Thoracic aorta (tissue), 2 donors: ENCODE measurements at regions not wholly inside any gene's neighbourhood (a gene's known extent, or its start where the extent isn't known, plus 50 kb on each side); places are given as distances from the start of the nearest gene placed in this dataset.
"Not testable (repeated sequence)": the region's sequence is repeated elsewhere in the genome, so short reads cannot be mapped to it uniquely, and the experiment has no call there.

ENCODE experiments used
- ATAC-seq: fragments of 150-250 bp; one replicate; pipeline ENCODE4 v1.8.0; 2017; ENCODE audit warnings: low read depth; ENCODE audit not compliant: insufficient number of reproducible peaks, low FRiP score
- DNase-seq: peaks from one replicate; pipeline ENCODE4 v3.0.0-alpha.2; 2020; ENCODE audit warnings: low spot score
- H3K27ac ChIP-seq, 2 donors: fragments of 200-600 bp; sonication (generic); 1 replicate in 1 of 2; 2 replicates in 1 of 2; pipeline ENCODE4 v1.5.1; 2016; ENCODE audit warnings: mild to moderate bottlenecking in 2 of 2, moderate library complexity in 2 of 2
- H3K27me3 ChIP-seq: fragments of 200-600 bp; sonication (generic); replicated peaks from 2 replicates; pipeline ENCODE4 v1.6.0; 2016; ENCODE audit warnings: mild to moderate bottlenecking; ENCODE audit not compliant: insufficient read depth
- H3K36me3 ChIP-seq: fragments of 200-600 bp; sonication (generic); one replicate; pipeline ENCODE4 v1.5.1; 2016
- H3K4me1 ChIP-seq, 2 donors: fragments of 200-600 bp; sonication (generic); 1 replicate in 1 of 2; 2 replicates in 1 of 2; pipeline versions ENCODE4 v1.5.1 to v1.6.0; 2016; ENCODE audit warnings: low read depth in 2 of 2, mild to moderate bottlenecking in 1 of 2; ENCODE audit not compliant: control insufficient read depth in 1 of 2
- H3K4me3 ChIP-seq: fragments of 200-600 bp; sonication (generic); 2 replicates; pipeline ENCODE4 v1.5.1; 2016; ENCODE audit warnings: mild to moderate bottlenecking
- H3K9me3 ChIP-seq: fragments of 200-600 bp; sonication (generic); 2 replicates; pipeline ENCODE4 v1.5.1; 2016
- CTCF ChIP-seq: fragments of 200-600 bp; sonication (generic); IDR thresholded peaks from one replicate; pipeline ENCODE4 v1.5.1; 2019; ENCODE audit warnings: antibody characterized with exemption

DNA sequence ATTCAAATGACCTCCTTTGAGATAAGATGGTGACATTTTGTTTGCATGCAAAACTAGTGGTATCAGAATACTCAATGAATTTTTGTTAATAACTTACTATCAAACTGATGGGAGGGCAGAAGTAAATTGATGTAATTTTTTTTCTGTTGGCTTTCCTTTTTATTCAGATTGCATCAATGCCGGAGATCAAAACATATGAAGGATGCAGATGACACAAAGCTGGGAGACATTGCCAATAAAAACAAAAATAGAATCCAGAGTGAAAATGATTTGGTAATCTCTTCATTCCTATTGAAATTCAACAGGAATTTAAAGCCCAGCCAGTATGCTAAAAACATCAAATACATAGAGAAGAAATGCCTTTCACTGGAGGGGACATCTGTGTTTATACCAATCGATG is 1655.3 kb upstream of the C9orf72 start:
- DNase-seq = no peak
- H3K27ac ChIP-seq = no peak overlapping the region
- no peak for ATAC-seq
- H3K4me1 ChIP-seq = no peaks in the 10 kb centered on the region
- no peaks in the 10 kb centered on the region for H3K9me3 ChIP-seq
- no peaks in the 10 kb centered on the region for H3K27me3 ChIP-seq
- no peak overlapping the region for H3K4me3 ChIP-seq
- H3K36me3 ChIP-seq = no peaks in the 10 kb centered on the region
- TF ChIP-seq CTCF = no peak

- Histone ChIP-seq H3K4me3 (no peak overlapping the region), H3K9me3 (no peaks in the 10 kb centered on the region), H3K4me1 (no peaks in the 10 kb centered on the region), H3K27me3 (no peaks in the 10 kb centered on the region), H3K36me3 (no peaks in the 10 kb centered on the region), H3K27ac (no peak overlapping the region)
- no peak for TF ChIP-seq CTCF
- DNase-seq = no peak
- no peak for ATAC-seq
Observed at GRCh38 chr9:29230931-29231330, 1657.7 kb upstream of the C9orf72 start.

GRCh38 chr9:29233193-29233592 is 1659.9 kb upstream of the C9orf72 start:
- no peak for DNase-seq
- Histone ChIP-seq H3K36me3 (no peaks in the 10 kb centered on the region), H3K4me1 (no peaks in the 10 kb centered on the region), H3K27me3 (no peaks in the 10 kb centered on the region), H3K27ac (no peak overlapping the region), H3K4me3 (no peak overlapping the region), H3K9me3 (no peaks in the 10 kb centered on the region)
- TF ChIP-seq CTCF = no peak
- no peak for ATAC-seq

DNA sequence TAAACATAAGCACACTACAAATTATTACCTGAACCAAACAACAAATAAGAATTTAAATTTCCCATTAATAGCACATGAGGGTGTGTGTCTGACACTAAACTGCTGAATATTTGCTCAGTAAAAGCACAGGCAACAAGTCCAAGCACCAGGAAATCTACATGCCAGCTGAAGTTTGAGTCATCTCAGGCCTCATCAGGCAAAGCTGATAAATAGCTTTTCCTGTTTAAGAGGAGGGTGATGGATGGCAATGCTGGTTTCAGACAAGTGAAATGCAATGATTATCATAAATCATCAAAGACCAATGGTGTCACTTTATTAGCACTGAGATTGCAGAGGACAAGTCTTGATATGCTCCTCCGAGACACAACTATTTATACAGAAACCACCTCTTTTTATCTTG is 1668.0 kb upstream of the C9orf72 start:
- Histone ChIP-seq H3K9me3 (no peaks in the 10 kb centered on the region), H3K4me1 (no peaks in the 10 kb centered on the region), H3K4me3 (no peak overlapping the region), H3K27me3 (no peaks in the 10 kb centered on the region), H3K27ac (no peak overlapping the region), H3K36me3 (no peaks in the 10 kb centered on the region)
- no peak for TF ChIP-seq CTCF
- DNase-seq (no peak), ATAC-seq (no peak)

DNA sequence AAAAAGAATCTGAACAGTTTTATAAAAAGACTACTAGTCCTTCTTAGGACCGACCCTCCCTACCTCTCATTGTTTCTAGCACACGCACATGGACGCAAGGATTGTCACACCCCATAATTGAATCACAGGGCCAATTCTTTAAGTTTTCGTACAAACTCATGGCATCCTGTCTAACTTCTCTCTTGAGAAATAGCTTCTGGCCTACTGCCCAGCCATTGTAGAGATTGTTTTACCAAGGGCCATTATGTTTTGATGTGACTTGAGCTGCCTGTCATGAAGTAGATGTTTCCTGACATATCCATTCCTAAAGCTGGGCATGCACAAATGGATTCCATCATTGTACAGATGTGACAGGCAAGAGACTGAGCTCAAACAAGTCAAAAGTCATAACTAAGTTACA is 1672.1 kb upstream of the C9orf72 start:
- H3K27ac ChIP-seq = no peak overlapping the region
- H3K9me3 ChIP-seq = no peaks in the 10 kb centered on the region
- H3K27me3 ChIP-seq = no peaks in the 10 kb centered on the region
- no peak for TF ChIP-seq CTCF
- H3K36me3 ChIP-seq = no peaks in the 10 kb centered on the region
- no peak overlapping the region for H3K4me3 ChIP-seq
- H3K4me1 ChIP-seq = no peaks in the 10 kb centered on the region
- ATAC-seq (no peak), DNase-seq (no peak)

GRCh38 chr9:29270400-29270799 is 1697.1 kb upstream of the C9orf72 start:
- not testable (repeated sequence) for H3K27me3 ChIP-seq, DNase-seq, H3K36me3 ChIP-seq, H3K27ac ChIP-seq, H3K4me3 ChIP-seq, H3K9me3 ChIP-seq, H3K4me1 ChIP-seq, ATAC-seq
